ENCODE measurements at regions not wholly inside any gene's neighbourhood (a gene's known extent, or its start where the extent isn't known, plus 50 kb on each side); places are given as distances from the start of the nearest gene placed in this dataset.
A peak's percentile ranks its signal among the peaks of the same experiment; 100 is the strongest.

DNA sequence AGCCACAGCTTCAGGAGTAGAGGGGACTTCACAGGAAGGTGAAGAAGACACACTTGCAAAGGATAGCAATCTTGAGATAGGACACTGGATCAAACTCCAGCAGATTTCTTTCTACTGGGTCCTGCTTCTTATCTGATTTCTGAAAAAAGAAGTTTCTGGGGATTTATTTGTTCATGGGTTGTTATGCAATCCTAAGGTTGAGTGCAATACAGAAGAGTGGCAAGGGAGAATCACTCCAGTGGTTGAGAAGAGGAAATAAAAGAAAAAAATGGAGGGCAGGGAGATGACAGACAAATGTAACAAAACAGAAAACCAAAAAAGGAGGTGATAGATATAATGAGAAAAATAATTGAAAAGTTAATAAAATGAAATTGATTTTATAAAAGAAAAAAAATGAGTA lies 858.3 kb downstream of the TUSC7 start:
- no peak for DNase-seq

DNA sequence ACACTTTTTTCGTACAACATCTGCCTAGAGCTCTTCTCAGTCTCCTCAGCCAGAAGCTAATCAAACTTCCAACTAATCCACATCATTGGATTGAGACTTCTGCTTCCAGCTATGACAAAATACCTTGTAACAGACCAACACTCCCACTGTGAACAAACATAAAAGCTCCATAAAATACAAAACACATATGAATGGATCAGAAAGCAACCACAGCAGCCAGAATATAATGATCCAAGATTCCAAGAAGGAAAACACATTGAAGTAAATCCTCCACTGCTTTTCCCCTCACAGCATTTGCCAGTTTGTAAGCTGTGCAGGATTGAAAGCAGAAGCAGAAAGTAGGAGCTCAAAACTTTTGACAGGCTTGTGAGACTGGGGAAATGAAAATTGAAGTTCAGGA lies 863.2 kb downstream of the TUSC7 start:
- no peak for DNase-seq

DNA sequence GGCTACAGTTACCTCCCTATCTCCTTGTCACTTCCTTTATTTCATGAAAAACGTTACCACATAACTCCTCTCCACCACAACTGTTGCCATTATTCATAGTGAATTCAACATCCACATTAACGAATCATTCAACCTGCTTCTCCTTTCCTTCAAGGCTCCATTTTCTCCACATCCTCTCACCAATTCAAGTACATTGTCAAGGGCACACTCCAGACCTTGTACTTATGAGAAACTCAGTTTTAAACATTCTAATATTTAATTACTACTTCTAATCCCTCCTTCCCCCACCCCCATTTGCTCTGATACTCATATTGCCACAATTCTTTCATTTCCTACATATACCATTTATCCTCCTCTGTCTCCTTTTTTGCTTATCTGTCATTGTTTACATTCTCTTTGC lies 871.2 kb downstream of the TUSC7 start:
- DNase-seq, result no peak

DNA sequence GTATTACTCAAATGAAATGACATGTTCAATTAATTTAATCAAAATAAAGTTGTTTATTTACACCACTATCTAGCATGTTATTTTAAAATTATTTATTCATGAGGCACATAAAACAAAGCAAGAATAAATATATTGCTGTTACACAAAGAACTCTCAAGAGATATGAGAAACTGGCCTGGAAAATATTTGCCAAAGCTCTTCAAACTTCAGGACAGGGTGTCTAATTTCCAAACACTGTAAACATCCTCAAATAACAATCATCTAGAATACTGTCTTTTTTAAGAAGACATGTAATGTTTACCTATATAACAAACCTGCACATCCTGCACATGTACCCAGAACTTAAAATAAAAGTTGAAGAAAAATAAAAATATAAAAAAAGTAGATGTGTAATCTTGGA lies 876.6 kb downstream of the TUSC7 start:
- DNase-seq, result no peak

DNA sequence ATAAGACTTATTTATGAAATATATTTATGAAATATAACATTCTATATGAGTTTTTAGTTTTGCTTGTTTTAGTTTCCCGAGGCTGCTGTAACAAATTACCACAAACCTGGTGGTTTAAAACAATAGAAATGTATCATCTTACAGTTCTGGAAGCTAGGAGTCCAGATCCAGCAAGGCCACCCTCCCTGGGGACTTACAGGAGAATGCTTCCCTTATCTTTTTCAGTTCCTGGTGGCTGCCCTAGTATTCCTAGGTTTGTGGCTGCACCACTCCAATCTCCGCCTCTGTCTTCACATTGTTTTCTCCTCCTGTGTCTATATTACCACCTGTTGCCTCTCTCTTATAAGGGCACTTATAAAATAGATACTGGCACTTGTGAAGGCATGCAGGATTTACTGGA lies 877.8 kb downstream of the TUSC7 start:
- no peak for DNase-seq

DNA sequence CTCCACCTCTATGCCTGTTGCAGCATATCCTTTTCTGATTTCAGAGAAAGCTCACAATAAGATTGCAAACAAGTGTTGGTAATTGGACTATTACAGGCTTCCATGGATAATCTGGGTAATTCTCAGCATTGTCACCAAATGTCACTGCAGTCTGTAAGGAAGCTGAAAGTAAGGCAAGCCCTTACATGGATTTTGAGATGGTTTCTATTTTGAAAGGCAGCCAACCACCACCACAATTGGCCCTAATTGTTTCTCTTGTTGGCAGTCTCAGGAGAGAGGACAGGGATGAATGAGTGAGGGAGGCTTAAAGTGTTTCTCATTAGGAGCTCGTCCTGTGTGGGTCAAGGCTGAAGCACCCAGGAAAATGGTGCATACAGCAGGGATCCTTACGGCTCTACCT lies 879.9 kb downstream of the TUSC7 start:
- peak; percentile 1 for DNase-seq

DNA sequence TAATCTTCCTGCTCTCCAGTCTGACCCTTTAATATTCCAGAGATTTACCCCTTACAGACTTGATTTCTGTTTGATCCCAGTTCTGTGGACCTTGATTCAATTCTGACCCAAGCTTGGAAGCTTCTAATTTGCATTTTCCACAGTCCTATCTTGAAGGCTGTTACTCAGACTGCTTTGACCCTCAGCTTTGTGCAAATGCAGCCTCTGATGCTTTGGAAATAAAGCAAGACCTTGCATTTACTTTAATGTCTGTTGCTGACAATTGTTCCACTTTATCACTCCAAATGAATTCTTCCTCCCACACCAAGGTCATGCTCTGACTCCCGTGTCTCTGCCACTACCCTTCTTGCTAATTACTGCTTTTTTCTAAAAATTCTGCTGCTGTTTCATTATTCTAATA lies 886.0 kb downstream of the TUSC7 start:
- no peak for DNase-seq

DNA sequence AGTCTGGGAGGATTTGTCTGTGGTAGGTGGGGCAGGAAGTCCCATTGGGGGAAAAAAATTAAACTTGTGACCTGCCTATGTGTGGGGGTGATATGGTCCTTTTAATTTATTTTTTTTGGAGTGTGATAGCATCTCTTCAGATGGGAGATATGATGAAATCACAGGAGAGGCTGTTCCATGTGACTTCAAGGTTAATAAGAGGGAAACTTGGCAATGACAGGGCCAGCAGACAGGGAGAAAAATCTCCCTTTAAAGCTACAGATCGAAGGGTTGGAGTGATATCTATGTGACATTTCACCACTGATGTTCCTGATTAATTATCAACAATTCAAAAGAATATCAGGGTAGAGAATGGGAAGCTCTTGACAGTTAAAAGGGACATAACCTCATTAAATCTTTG lies 886.9 kb downstream of the TUSC7 start:
- DNase-seq, result no peak

DNA sequence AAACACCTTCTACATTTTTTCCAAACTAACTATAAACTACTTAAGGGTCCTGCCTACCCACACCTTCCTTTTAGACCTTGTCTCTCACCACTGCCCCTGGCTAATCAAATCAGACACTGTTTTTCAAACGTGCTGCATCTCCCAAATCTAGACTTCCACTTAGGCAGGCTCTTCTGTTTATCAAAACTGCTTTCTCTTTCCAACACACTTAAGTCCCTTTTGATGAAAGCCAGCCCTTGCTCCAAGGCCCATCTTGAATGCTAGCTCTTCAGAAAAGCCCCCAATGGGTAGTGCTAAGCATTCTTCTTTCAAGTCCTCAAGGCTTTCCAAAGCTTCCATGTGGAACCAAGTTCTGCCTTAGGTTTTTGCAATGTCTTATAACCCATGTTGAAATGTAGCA lies 888.3 kb downstream of the TUSC7 start:
- DNase-seq, result no peak

DNA sequence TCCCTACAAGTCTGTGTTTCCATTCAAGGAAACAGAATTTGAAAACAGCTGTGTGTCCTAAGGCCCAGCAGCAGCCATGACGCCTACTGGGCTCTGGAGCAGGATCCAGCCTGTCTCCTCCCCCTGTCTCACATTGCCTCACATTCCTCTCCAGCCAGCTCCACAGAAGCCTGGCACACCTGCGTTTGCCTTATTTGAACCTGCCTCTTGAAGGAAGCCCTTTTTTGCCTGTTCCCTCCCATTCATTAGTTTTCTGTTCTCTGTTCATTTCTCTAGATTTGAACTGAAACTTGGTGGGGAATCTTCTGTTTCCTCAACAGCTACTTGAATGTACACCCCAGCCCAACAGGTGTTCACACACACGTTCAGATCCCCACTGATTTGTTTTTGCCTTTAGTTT lies 890.5 kb downstream of the TUSC7 start:
- DNase-seq, result no peak

DNA sequence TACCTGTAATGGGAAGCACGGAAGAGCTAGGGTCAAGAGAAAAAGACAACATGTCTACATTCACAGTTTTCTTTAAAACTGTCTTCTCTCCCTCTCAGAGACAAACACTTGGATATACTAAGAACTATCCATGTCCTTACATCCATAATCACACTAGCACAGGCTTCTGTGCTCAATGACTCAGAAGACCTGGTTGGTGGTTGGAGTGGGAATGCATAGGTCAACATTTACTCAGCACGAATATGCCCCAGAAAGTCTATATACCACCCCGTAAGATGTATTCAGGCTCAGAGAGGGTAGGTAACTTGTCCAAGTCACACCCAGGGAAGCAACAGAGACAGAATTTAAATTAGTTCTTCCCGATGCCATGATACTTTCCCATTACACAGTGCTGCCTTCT lies 891.1 kb downstream of the TUSC7 start:
- DNase-seq, result peak; percentile 22

DNA sequence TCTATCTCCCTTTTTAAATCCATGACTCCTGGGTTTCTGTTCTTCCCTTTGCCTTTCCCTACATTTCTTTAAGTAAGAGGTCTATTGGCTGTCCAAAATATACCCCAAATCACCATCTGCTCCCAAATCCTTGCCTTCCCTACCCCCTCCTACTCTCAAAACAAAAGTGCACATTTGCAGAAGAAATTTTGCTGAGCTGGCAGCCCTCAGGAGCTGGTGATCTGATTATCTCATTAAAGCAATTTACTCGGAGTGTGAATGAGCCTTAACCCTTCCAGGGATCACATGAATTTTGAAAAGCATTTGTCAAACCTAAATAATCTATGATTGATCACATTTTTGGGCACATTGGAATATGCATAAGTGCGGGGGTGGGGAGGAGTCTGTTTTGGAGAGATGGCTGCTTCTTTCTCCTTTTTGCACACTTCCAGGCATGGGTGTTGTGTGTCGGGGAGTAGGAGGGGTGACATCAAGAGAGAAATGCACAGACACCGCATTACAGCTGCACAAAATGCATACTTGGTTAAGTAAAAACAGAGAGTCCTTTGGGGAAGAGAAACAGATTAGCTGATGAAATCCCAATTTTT lies 892.6 kb downstream of the TUSC7 start:
- DNase-seq, result no peak

DNA sequence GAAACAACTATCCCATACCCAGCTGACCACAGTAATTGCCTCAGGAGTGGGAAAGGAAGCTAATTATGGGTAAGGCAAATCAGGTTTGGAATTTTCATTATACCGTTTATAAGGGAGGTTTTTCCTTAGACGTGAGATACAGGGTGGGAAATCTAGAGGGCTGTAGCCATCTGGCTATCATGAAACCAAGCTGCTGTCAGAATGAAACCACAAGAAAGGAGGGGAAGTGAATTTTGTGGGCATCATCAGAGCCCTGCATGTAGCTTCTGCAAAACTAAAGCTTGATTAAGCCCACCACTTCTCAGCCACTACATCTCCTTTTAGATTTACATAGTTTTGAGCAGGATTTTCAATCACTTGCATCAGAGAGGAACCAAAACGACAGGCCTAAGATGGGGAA lies 893.5 kb downstream of the TUSC7 start:
- DNase-seq, result no peak

DNA sequence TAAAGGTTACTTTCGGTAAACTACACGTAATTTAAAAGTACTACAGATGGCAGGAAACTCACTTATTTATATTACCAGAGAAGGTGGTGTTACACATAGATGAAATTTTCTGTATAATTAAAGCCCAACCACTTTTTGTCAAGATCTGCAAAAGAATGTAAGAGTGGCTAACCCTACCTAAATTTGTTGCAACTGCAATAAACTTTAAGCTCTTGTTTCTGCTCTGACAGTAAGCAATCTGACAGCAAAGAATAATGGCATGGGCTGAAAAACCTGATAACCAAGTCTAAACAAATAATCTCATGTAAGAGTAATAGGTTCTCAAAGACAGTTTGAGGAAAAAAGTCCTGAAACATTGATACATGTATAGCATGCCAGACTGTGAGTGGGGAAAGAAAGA lies 897.3 kb downstream of the TUSC7 start:
- peak; percentile 4 for DNase-seq

DNA sequence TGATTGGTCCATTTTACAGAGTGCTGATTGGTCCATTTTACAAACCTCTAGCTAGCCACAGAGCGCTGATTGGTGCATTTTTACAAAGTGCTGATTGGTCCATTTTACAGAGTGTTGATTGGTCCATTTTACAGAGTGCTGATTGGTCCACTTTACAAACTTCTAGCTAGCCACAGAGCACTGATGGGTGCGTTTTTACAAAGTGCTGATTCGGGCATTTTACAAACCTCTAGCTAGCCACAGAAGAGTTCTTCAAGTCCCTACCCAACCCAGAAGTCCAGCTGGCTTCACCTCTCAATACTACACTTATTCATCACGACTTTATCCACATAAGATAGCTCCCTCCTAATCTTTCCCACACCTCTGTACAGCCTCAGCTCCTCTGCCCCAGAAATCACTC lies 899.8 kb downstream of the TUSC7 start:
- no peak for DNase-seq

DNA sequence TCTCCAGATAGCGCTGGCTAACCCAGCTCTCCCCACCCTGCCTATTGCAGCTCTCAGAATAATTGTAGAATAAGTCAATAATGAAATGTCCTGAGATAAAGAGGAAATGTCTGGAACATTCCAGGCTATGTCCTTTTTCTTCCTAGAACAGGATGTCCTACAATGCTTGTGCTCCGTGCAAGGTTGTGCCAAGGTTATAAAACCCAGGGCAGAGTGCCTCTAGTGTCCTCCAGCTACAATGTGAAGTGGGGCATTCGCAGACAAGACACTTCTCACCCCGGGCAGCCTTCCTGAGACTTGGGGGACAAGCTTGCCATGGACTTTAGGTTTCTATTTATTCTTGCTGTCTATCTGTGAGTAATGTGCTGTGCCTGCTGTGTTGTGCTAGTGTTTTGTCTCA lies 900.6 kb downstream of the TUSC7 start:
- DNase-seq, result no peak

DNA sequence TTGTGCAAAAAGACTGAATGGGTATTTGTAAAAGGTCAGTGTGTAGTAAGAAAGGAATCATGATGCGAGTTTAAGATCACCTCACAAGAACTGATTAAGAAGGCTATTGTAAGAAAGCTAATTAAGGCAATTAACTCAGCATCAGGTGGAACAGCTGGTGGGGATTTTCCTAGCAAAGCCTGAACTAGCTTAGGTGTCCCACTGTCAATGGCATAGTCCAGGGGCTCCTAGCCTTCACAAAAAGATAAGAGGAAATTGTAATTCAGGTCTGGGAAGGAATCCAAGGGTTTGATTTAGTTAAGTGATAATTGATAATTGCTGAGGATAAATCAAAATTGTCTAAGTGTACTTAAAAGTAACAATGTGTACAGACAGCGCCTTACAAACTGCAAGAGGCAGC lies 901.6 kb downstream of the TUSC7 start:
- DNase-seq, result no peak

DNA sequence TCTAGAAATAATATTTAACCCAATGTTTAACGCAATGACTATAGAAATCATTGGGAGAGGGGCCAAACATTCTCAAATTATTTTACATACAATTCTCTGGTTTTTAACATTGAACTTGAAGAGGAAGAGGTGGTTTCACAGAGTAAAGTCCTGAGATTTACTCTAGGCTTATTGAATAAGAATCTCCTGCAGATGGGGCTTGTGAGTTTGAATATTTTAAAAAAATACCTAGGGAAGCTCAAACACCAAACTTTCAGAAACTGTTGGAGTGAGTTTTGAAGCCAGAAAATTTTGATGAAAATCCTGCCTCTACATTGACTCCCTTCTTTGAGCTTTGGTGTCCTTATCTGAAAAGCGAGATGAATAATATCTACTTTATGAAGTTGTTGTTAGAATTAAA lies 906.6 kb downstream of the TUSC7 start:
- DNase-seq, result peak; percentile 8

DNA sequence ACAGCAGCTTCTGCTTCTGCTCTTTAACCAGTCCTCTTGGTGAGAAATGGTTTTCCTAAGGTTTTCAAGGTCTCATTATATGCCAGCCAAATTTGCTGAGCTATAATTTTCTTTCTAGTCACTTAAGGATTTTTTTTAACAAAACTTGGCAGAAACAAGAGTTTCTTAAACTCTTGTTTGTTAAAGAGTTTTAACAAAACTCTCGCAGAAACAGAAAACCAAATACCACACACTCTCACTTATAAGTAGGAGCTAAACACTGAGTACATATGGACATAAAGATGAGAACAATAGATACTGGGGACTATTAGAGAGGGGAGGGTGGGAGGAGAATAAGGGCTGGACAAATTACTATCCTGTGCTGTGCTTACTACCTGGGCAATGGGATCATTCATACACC lies 908.3 kb downstream of the TUSC7 start:
- DNase-seq, result no peak

DNA sequence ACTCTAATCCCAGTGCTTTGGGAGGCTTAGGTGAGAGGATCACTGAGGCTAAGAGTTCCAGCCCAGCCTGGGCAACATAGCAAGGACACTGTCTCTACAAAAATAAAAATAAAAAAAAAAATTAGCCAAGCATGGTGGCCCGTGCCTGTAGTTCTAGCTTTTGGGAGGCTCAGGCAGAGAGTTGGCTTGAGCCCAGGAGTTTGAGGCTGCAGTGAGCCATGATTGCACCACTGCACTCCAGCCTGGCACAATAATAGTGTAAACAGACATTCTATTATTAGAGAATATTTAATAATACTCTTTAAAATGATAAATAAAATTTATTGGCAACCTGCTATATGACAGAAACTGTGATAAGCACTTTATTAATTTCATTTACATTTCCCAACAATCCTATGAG lies 908.9 kb downstream of the TUSC7 start:
- no peak for DNase-seq

DNA sequence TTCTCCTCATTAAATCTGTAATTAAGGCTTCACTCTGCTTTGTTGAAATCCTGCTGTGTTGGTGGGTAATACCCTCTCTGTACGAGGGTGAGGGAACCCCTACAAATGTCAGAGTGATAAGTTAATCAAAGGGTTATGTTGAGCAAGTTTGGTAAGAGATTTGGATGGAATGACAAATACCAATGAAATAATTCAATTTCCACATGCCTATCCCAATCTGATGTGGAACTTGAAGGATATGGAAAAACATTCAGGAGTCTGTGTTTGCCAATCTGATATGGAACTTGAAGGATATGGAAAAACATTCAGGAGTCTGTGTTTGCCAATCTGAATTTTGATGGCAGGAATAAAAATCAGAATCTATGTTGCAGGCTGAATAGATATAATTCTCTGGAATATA lies 910.2 kb downstream of the TUSC7 start:
- DNase-seq, result no peak

DNA sequence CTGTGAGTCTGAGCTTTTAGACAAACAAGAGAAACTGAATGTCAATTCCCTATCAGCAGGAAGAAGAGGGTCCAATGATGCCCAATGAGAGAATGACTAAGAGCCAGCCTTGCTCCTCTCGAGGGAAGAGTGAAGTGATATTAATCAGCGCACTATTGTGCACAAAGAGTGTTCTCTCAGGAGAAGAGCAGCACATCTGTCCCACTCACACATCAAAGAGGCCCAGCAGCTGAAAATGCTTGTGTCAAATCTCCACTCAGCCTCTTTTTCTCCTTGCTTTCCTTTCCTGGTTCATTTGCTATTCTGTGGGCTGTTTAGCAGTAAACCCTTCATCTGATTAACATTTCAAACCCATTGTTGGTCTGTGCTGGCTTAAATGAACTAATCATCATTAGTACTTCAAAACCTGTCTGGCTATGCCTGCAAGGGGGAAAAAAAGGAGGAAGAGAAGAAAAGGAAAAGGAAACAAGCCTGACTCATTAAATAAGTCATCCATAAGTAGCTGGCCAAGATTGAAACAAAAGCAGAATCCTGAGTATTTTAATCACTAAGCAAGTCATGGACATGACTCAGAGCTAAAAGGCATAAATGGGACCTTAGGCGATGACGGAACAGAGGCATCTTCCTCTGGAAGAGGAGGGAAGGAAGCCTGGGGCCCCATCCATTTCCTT lies 912.7 kb downstream of the TUSC7 start:
- peak; percentile 87 for DNase-seq

DNA sequence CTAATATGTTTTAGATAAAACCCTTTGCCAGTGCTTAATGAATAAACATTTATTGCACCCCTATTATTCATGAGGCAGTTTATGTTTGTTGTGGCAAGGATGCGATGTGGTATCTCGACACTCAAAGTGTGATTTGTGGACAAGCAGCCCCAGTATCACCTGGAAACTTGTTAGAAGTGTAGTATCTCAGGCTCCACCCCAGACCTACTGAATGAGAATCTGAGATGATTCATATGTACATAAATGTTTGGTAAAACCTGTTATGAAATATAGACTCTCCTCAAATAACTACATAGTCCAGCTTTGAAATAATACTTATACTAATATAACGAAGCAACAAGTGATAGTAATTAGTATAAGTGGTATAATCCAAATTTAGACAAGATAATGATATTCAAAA lies 914.8 kb downstream of the TUSC7 start:
- DNase-seq, result no peak

DNA sequence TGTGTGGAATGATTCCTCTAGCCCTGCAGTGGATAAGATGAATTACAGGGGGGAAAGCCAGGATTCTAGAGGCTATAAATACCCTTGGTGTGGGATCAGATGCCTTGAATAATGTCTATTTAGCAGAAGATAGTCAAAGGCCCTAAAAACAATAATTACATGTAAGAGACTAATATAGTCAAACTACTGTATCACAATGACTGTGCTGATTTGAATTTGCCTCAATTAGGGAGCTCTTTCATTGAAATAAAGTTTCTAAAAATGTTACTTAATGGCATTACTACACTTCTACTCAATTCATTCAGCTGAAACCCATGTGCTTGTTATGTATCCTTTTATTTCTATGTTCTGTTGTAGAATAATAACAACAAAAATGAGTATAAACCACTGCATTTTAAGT lies 915.6 kb downstream of the TUSC7 start:
- DNase-seq, result no peak

DNA sequence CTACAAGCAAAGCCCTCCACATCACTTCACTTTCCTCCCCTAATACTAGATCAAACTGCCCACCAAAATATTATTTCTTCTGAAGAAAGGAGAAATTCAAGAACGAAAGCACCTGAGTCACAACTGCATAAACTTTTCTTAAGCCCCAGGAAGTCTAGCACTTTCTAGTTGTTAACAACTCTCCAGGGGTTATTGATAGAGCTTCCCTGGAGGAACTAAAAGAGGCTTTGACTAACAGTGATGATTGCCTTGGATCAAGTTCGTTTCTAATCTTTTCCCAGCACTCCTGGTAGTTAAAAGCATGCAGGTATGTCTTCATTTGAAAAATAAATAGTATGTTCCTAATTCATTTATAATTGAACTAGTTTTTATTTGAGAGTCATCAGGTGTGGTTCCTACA lies 917.0 kb downstream of the TUSC7 start:
- DNase-seq, result no peak
